ENCODE measurements at regions not wholly inside any gene's neighbourhood (a gene's known extent, or its start where the extent isn't known, plus 50 kb on each side); places are given as distances from the start of the nearest gene placed in this dataset.

- no peak for TF ChIP-seq CTCF (IDR thresholded peaks at IDR 0.05)
- TF ChIP-seq POLR2A (IDR thresholded peaks at IDR 0.05), result no peak
Observed at GRCh38 chr15:96703091-96703490, 372.6 kb downstream of the NR2F2 start.
